HepG2 (cell line): ENCODE measurements at regions not wholly inside any gene's neighbourhood (a gene's known extent, or its start where the extent isn't known, plus 50 kb on each side); places are given as distances from the start of the nearest gene placed in this dataset.

Experiments used
- ARID5B ChIP-seq: IDR thresholded peaks from 2 replicates; pipeline ENCODE4 v1.4.0; 2020; ENCODE audit warnings: mild to moderate bottlenecking, missing genetic modification reagents
- FOSL2 ChIP-seq: sonication (generic); formaldehyde crosslinking; IDR thresholded peaks from 2 replicates; pipeline ENCODE4 v1.4.0; 2020; ENCODE audit warnings: missing genetic modification reagents
- FOXA1 ChIP-seq, 2 experiments: fragments of 450-650 bp in 1 of 2; sonication (generic) in 1 of 2; formaldehyde crosslinking in 1 of 2; IDR thresholded peaks; 2 replicates each; pipeline versions ENCODE4 v1.4.0 to v1.6.1; 2016 to 2020; ENCODE audit warnings: missing genetic modification reagents in 1 of 2
- FOXK2 ChIP-seq: fragments of 450-650 bp; IDR thresholded peaks from 2 replicates; pipeline ENCODE4 v1.6.1; 2016
- FOXO1 ChIP-seq: sonication (generic); formaldehyde crosslinking; IDR thresholded peaks from 2 replicates; pipeline ENCODE4 v1.4.0; 2020; ENCODE audit warnings: missing genetic modification reagents
- HMGXB4 ChIP-seq, 2 experiments: sonication (generic) in 1 of 2; formaldehyde crosslinking in 1 of 2; IDR thresholded peaks; 2 replicates each; pipeline versions ENCODE4 v1.4.0 to v1.6.1; 2018 to 2020; ENCODE audit warnings: missing genetic modification reagents in 2 of 2, borderline replicate concordance in 1 of 2, low read depth in 1 of 2, mild to moderate bottlenecking in 1 of 2, missing biosample characterization in 1 of 2
- MEIS2 ChIP-seq: sonication (generic); formaldehyde crosslinking; IDR thresholded peaks from 2 replicates; pipeline ENCODE4 v1.9.0; 2021; ENCODE audit warnings: mild to moderate bottlenecking, missing genetic modification reagents
- MIER2 ChIP-seq: IDR thresholded peaks from 2 replicates; pipeline ENCODE4 v1.6.1; 2016; ENCODE audit warnings: missing biosample characterization, missing genetic modification reagents
- SALL1 ChIP-seq: sonication (generic); formaldehyde crosslinking; IDR thresholded peaks from 2 replicates; pipeline ENCODE4 v1.8.0; 2022; ENCODE audit warnings: mild to moderate bottlenecking, missing genetic modification reagents
- SOX5 ChIP-seq: IDR thresholded peaks from 2 replicates; pipeline ENCODE4 v1.6.1; 2016; ENCODE audit warnings: borderline replicate concordance
- SP5 ChIP-seq: IDR thresholded peaks from 2 replicates; pipeline ENCODE4 v1.6.1; 2016; ENCODE audit warnings: low read depth, borderline replicate concordance
- TCF12 ChIP-seq, 2 experiments: fragments of 450-650 bp in 1 of 2; sonication (generic) in 1 of 2; formaldehyde crosslinking in 1 of 2; IDR thresholded peaks; 2 replicates each; pipeline versions ENCODE4 v1.6.1 to v1.8.0; 2017 to 2022; ENCODE audit warnings: antibody characterized with exemption in 1 of 2, mild to moderate bottlenecking in 1 of 2, missing genetic modification reagents in 1 of 2, moderate library complexity in 1 of 2
- ZFX ChIP-seq: sonication (generic); formaldehyde crosslinking; IDR thresholded peaks from 2 replicates; pipeline ENCODE4 v1.4.0; 2020; ENCODE audit warnings: mild to moderate bottlenecking, low read depth, missing genetic modification reagents, moderate library complexity
- ZNF552 ChIP-seq: sonication (generic); formaldehyde crosslinking; IDR thresholded peaks from 2 replicates; pipeline ENCODE4 v1.9.0; 2022; ENCODE audit warnings: missing genetic modification reagents, mild to moderate bottlenecking, borderline replicate concordance
- ZNF687 ChIP-seq: sonication (generic); formaldehyde crosslinking; IDR thresholded peaks from 2 replicates; pipeline ENCODE4 v1.5.1; 2020; ENCODE audit warnings: mild to moderate bottlenecking, missing genetic modification reagents, moderate library complexity

- TF ChIP-seq ZNF687 (CRISPR knock-in tag) (peak; percentile 28; the same call in 1 of the 2 replicates), TCF12 (IDR thresholded peaks at IDR 0.05) (no peak), TCF12 (CRISPR knock-in tag; IDR thresholded peaks at IDR 0.05) (no peak), FOSL2 (CRISPR knock-in tag) (0 out of 2 replicates have a peak, but pooled peaks have one; percentile 14), HMGXB4 (CRISPR knock-in tag; IDR thresholded peaks at IDR 0.05; ENCODE audit: borderline replicate concordance in 1 of 2, low read depth in 1 of 2) (0 out of 4 replicates have a peak, but pooled peaks of 1 of the 2 experiments have one; percentile 27), MIER2 (no peak), SALL1 (peak; percentile 27; the same call in 1 of the 2 replicates), FOXO1 (CRISPR knock-in tag) (peak; percentile 24; the same call in 1 of the 2 replicates), FOXA1 (IDR thresholded peaks at IDR 0.05) (no peak), FOXA1 (CRISPR knock-in tag; IDR thresholded peaks at IDR 0.05) (peak; percentile 92), SP5 (CRISPR knock-in tag) (peak; percentile 84), MEIS2 (CRISPR knock-in tag) (0 out of 2 replicates have a peak, but pooled peaks have one; percentile 31), ARID5B (CRISPR knock-in tag) (peak; percentile 44; the same call in 1 of the 2 replicates), ZNF552 (CRISPR knock-in tag) (no peak), ZFX (CRISPR knock-in tag) (peak; percentile 46; the same call in 1 of the 2 replicates), SOX5 (peak; percentile 42; the same call in 1 of the 2 replicates), FOXK2 (0 out of 2 replicates have a peak, but pooled peaks have one; percentile 20)
These were observed 428.4 kb downstream of the MN1 start (continued) for GRCh38 chr22:27372969-27373670.
